ENCODE measurements at regions not wholly inside any gene's neighbourhood (a gene's known extent, or its start where the extent isn't known, plus 50 kb on each side); places are given as distances from the start of the nearest gene placed in this dataset.

GRCh38 chr13:64311112-64311511 is 2895.5 kb upstream of the PCDH20 start:
- no peaks in the 10 kb centered on the region for H3K4me1 ChIP-seq (ENCODE audit: insufficient read depth, low read length)
- H3K27ac ChIP-seq (ENCODE audit: low read depth, low read length): no peak overlapping the region
- Mint-ChIP-seq H3K4me1 (ENCODE audit: low read depth, unreplicated experiment) (no peaks in the 10 kb centered on the region), H3K36me3 (ENCODE audit: low read depth, unreplicated experiment) (no peaks in the 10 kb centered on the region), H3K4me3 (ENCODE audit: unreplicated experiment) (no peak overlapping the region), H3K27ac (ENCODE audit: unreplicated experiment) (no peak overlapping the region), H3K27me3 (ENCODE audit: low read depth, unreplicated experiment) (no peaks in the 10 kb centered on the region), H3K9me3 (ENCODE audit: unreplicated experiment) (no peaks in the 10 kb centered on the region)
- no peaks in the 10 kb centered on the region for H3K79me2 ChIP-seq (ENCODE audit: insufficient read depth, low read length)
- no peak overlapping the region for H3K4me3 ChIP-seq (ENCODE audit: insufficient read depth, low read depth, low read length)
- H4K20me1 ChIP-seq (ENCODE audit: insufficient read depth, low read length): no peaks in the 10 kb centered on the region
- no peaks in the 10 kb centered on the region for H3K36me3 ChIP-seq (ENCODE audit: insufficient read depth, low read length)
- no peaks in the 10 kb centered on the region for H3K27me3 ChIP-seq (ENCODE audit: insufficient read depth, low read length)
- H2AFZ ChIP-seq (ENCODE audit: low read depth, low read length): no peak overlapping the region
- H3K4me2 ChIP-seq (ENCODE audit: low read length): no peak overlapping the region
- TF ChIP-seq CTCF (IDR thresholded peaks at IDR 0.05; ENCODE audit: insufficient read depth, low read depth, low read length) (no peak), EZH2 (IDR thresholded peaks at IDR 0.05; ENCODE audit: insufficient read depth, low read length) (no peak)
- FAIRE-seq: no peak
- no peaks in the 10 kb centered on the region for H3K9me3 ChIP-seq (ENCODE audit: insufficient read depth, low read depth, low read length)
- H3K9ac ChIP-seq (ENCODE audit: low read length): no peak overlapping the region
- DNase-seq (ENCODE audit: low read depth): no peak

GRCh38 chr13:64305246-64305645 is 2889.6 kb upstream of the PCDH20 start:
- no peaks in the 10 kb centered on the region for H3K27me3 ChIP-seq (ENCODE audit: insufficient read depth, low read length)
- no peaks in the 10 kb centered on the region for H3K4me1 Mint-ChIP-seq (ENCODE audit: low read depth, unreplicated experiment)
- no peak overlapping the region for H3K4me3 Mint-ChIP-seq (ENCODE audit: unreplicated experiment)
- no peaks in the 10 kb centered on the region for H3K9me3 Mint-ChIP-seq (ENCODE audit: unreplicated experiment)
- no peak overlapping the region for H3K27ac ChIP-seq (ENCODE audit: low read depth, low read length)
- no peak overlapping the region for H3K4me2 ChIP-seq (ENCODE audit: low read length)
- no peaks in the 10 kb centered on the region for H4K20me1 ChIP-seq (ENCODE audit: insufficient read depth, low read length)
- peak; percentile 64 for DNase-seq (ENCODE audit: low read depth)
- no peaks in the 10 kb centered on the region for H3K36me3 ChIP-seq (ENCODE audit: insufficient read depth, low read length)
- TF ChIP-seq EZH2 (IDR thresholded peaks at IDR 0.05; ENCODE audit: insufficient read depth, low read length) (no peak), CTCF (IDR thresholded peaks at IDR 0.05; ENCODE audit: insufficient read depth, low read depth, low read length) (no peak)
- H3K36me3 Mint-ChIP-seq (ENCODE audit: low read depth, unreplicated experiment): no peaks in the 10 kb centered on the region
- H3K4me3 ChIP-seq (ENCODE audit: insufficient read depth, low read depth, low read length): no peak overlapping the region
- H3K9ac ChIP-seq (ENCODE audit: low read length): no peak overlapping the region
- no peaks in the 10 kb centered on the region for H3K79me2 ChIP-seq (ENCODE audit: insufficient read depth, low read length)
- H2AFZ ChIP-seq (ENCODE audit: low read depth, low read length): no peak overlapping the region
- H3K27me3 Mint-ChIP-seq (ENCODE audit: low read depth, unreplicated experiment): no peaks in the 10 kb centered on the region
- no peaks in the 10 kb centered on the region for H3K4me1 ChIP-seq (ENCODE audit: insufficient read depth, low read length)
- H3K9me3 ChIP-seq (ENCODE audit: insufficient read depth, low read depth, low read length): no peaks in the 10 kb centered on the region
- no peak overlapping the region for H3K27ac Mint-ChIP-seq (ENCODE audit: unreplicated experiment)
- FAIRE-seq: no peak

DNA sequence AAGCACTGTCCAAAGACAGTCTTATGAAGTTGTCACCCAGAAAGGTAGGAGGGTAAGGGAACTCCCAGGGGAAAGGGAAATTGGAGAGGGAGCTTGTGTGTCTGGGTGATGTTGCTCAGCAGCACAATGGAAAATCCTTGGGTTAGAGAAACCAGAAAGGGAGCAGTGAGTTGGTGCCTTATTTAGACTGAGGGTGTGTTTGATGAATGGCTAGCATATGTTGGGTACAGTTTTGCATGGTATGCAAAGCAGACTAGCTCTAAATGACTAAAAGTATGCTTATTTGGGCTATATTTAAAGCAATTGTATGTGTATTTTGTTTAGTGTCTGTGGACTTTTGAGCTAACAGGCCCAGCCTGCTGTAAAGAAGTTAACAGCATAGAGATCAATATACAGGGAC is 2884.6 kb upstream of the PCDH20 start:
- Histone ChIP-seq H3K4me1 (ENCODE audit: insufficient read depth, low read length) (no peaks in the 10 kb centered on the region), H4K20me1 (ENCODE audit: insufficient read depth, low read length) (no peaks in the 10 kb centered on the region), H3K36me3 (ENCODE audit: insufficient read depth, low read length) (no peaks in the 10 kb centered on the region), H3K9ac (ENCODE audit: low read length) (no peak overlapping the region), H3K4me2 (ENCODE audit: low read length) (no peak overlapping the region), H3K27me3 (ENCODE audit: insufficient read depth, low read length) (no peaks in the 10 kb centered on the region), H2AFZ (ENCODE audit: low read depth, low read length) (no peak overlapping the region), H3K9me3 (ENCODE audit: insufficient read depth, low read depth, low read length) (no peaks in the 10 kb centered on the region), H3K79me2 (ENCODE audit: insufficient read depth, low read length) (no peaks in the 10 kb centered on the region), H3K27ac (ENCODE audit: low read depth, low read length) (no peak overlapping the region), H3K4me3 (ENCODE audit: insufficient read depth, low read depth, low read length) (no peak overlapping the region)
- FAIRE-seq: no peak
- H3K36me3 Mint-ChIP-seq (ENCODE audit: low read depth, unreplicated experiment): no peaks in the 10 kb centered on the region
- no peak for DNase-seq (ENCODE audit: low read depth)
- H3K9me3 Mint-ChIP-seq (ENCODE audit: unreplicated experiment): no peaks in the 10 kb centered on the region
- H3K27ac Mint-ChIP-seq (ENCODE audit: unreplicated experiment): no peak overlapping the region
- no peak overlapping the region for H3K4me3 Mint-ChIP-seq (ENCODE audit: unreplicated experiment)
- no peaks in the 10 kb centered on the region for H3K27me3 Mint-ChIP-seq (ENCODE audit: low read depth, unreplicated experiment)
- no peaks in the 10 kb centered on the region for H3K4me1 Mint-ChIP-seq (ENCODE audit: low read depth, unreplicated experiment)
- TF ChIP-seq CTCF (IDR thresholded peaks at IDR 0.05; ENCODE audit: insufficient read depth, low read depth, low read length) (no peak), EZH2 (IDR thresholded peaks at IDR 0.05; ENCODE audit: insufficient read depth, low read length) (no peak)

All from astrocyte (in vitro differentiated cells and primary cell).